Naive thymus-derived CD4-positive, alpha-beta T cell (primary cell): ENCODE measurements at regions not wholly inside any gene's neighbourhood (a gene's known extent, or its start where the extent isn't known, plus 50 kb on each side); places are given as distances from the start of the nearest gene placed in this dataset.

Experiments
- ATAC-seq: fragments of 150-1000 bp; cut with Tn5 transposase; 2 replicates; pipeline ENCODE4 v1.10.0; 2021; ENCODE audit warnings: mild to moderate bottlenecking, moderate library complexity
- CTCF ChIA-PET: fragments of 350-600 bp; sonication (Branson Sonifier 250); formaldehyde crosslinking; loops from one replicate; lab custom pipeline; 2021; ENCODE audit warnings: antibody characterized with exemption; lab: Charles Lee
- POLR2A ChIA-PET: fragments of 350-600 bp; sonication (Branson Sonifier 250); formaldehyde crosslinking; loops from one replicate; lab custom pipeline; 2021; ENCODE audit warnings: antibody characterized with exemption, inconsistent platforms; lab: Charles Lee
- DNase-seq, 9 donors: peaks; one replicate each; pipeline versions ENCODE4 v3.0.0 to v3.0.0-alpha.2; 2020 to 2022; ENCODE audit warnings: mixed read lengths in 1 of 9
- H3K27ac ChIP-seq: one replicate; pipeline ENCODE4 v1.7.0; 2013; ENCODE audit warnings: mild to moderate bottlenecking, low read depth, low read length, moderate library complexity
- H3K27me3 ChIP-seq, 2 donors: one replicate each; pipeline ENCODE4 v1.7.0; 2013; ENCODE audit warnings: low read length in 2 of 2, mild to moderate bottlenecking in 2 of 2, moderate library complexity in 2 of 2; ENCODE audit not compliant: control insufficient read depth in 2 of 2, insufficient read depth in 2 of 2
- H3K36me3 ChIP-seq, 3 experiments: 1 replicate in 2 of 3; 2 replicates in 1 of 3; pipeline ENCODE4 v1.7.0; 2013; ENCODE audit warnings: low read length in 3 of 3, mild to moderate bottlenecking in 3 of 3, moderate library complexity in 1 of 3; ENCODE audit not compliant: insufficient read depth in 3 of 3, control insufficient read depth in 2 of 3
- H3K4me1 ChIP-seq, 2 donors: one replicate each; pipeline ENCODE4 v1.7.0; 2013; ENCODE audit warnings: low read length in 2 of 2, mild to moderate bottlenecking in 2 of 2, moderate library complexity in 1 of 2; ENCODE audit not compliant: control insufficient read depth in 2 of 2, insufficient read depth in 2 of 2
- H3K4me3 ChIP-seq: 2 replicates; pipeline ENCODE4 v1.7.0; 2013; ENCODE audit warnings: mild to moderate bottlenecking, low read length
- H3K9me3 ChIP-seq, 3 experiments: 1 replicate in 2 of 3; 2 replicates in 1 of 3; pipeline ENCODE4 v1.7.0; 2013; ENCODE audit warnings: low read length in 3 of 3; ENCODE audit not compliant: control insufficient read depth in 2 of 3
- H3K27ac Mint-ChIP-seq, 9 donors: one replicate each; pipeline ENCODE4 v1.8.0; 2020 to 2022; ENCODE audit warnings: mixed read lengths in 9 of 9, mild to moderate bottlenecking in 8 of 9, moderate library complexity in 5 of 9, inconsistent platforms in 2 of 9
- H3K27me3 Mint-ChIP-seq, 5 donors: one replicate each; pipeline ENCODE4 v1.8.0; 2021 to 2022; ENCODE audit warnings: mixed read lengths in 5 of 5, mild to moderate bottlenecking in 1 of 5
- H3K36me3 Mint-ChIP-seq, 5 donors: one replicate each; pipeline ENCODE4 v1.8.0; 2020 to 2022; ENCODE audit warnings: mixed read lengths in 5 of 5, mild to moderate bottlenecking in 3 of 5, inconsistent platforms in 1 of 5
- H3K4me1 Mint-ChIP-seq, 7 donors: one replicate each; pipeline ENCODE4 v1.8.0; 2020 to 2022; ENCODE audit warnings: mixed read lengths in 7 of 7, mild to moderate bottlenecking in 3 of 7, inconsistent platforms in 1 of 7
- H3K4me3 Mint-ChIP-seq, 10 donors: one replicate each; pipeline ENCODE4 v1.8.0; 2020 to 2022; ENCODE audit warnings: mild to moderate bottlenecking in 10 of 10, mixed read lengths in 10 of 10, moderate library complexity in 6 of 10, inconsistent platforms in 2 of 10
- H3K9me3 Mint-ChIP-seq, 11 donors: one replicate each; pipeline ENCODE4 v1.8.0; 2020 to 2022; ENCODE audit warnings: mixed read lengths in 11 of 11, mild to moderate bottlenecking in 4 of 11, inconsistent platforms in 1 of 11, moderate library complexity in 1 of 11
- intact Hi-C, 2 donors: fragments of 100-400 bp; cut with micrococcal nuclease; formaldehyde crosslinking; loops; one replicate each; pipeline ENCODE4 v1.15.1; 2023

- Mint-ChIP-seq H3K27ac (peak overlapping the region in 1 of 9 donors; percentile 56), H3K4me1 (peaks cover 0 to 24% (median 3%) of the 10 kb centered on the region in 7 donors), H3K9me3 (peaks cover 0 to 5% (median 0%) of the 10 kb centered on the region in 11 donors), H3K4me3 (peak overlapping the region in 2 of 10 donors; percentile 21 to 36), H3K27me3 (no peaks in the 10 kb centered on the region), H3K36me3 (peaks cover 0 to 3% (median 0%) of the 10 kb centered on the region in 5 donors)
- Histone ChIP-seq H3K36me3 (no peaks in the 10 kb centered on the region), H3K4me3 (peak overlapping the region; percentile 72), H3K27me3 (no peaks in the 10 kb centered on the region), H3K4me1 (peaks cover 12 to 18% of the 10 kb centered on the region in 2 donors), H3K27ac (peak overlapping the region; percentile 74), H3K9me3 (no peaks in the 10 kb centered on the region)
- CTCF ChIA-PET, result interaction anchor here (0.6 to 2.4 kb wide), 8 partner anchors 10 to 354 kb away, joined by 3 to 22 read pairs (median 8); a partner anchor contains a TSS
- no peak for ATAC-seq
- POLR2A ChIA-PET, result interaction anchor here (0.6 to 43.4 kb wide), 40 partner anchors 5 to 1680 kb away, joined by 3 to 3606 read pairs (median 23); a partner anchor contains a TSS
- intact Hi-C loops, result loop anchor here in 1 of 2 donors (5.0 kb wide), 2 partner anchors 113 to 932 kb away; a partner anchor contains a TSS
- DNase-seq, result no peak
Measured at GRCh38 chr6:26214803-26215584, 127.8 kb downstream of the HFE start.

- peak overlapping the region; percentile 72 for H3K4me3 ChIP-seq
- POLR2A ChIA-PET, result interaction anchor here (0.6 to 43.4 kb wide), 75 partner anchors 6 to 1679 kb away, joined by 3 to 3606 read pairs (median 8); partner anchors contain the start of gene HFE
- H3K36me3 ChIP-seq, result no peaks in the 10 kb centered on the region
- peaks cover 0 to 3% (median 0%) of the 10 kb centered on the region in 11 donors for H3K9me3 Mint-ChIP-seq
- H3K27ac Mint-ChIP-seq, result no peak overlapping the region
- ATAC-seq, result no peak
- peaks cover 3 to 31% (median 6%) of the 10 kb centered on the region in 7 donors for H3K4me1 Mint-ChIP-seq
- peak in 7 of 9 donors; percentile 41 to 59 (median 47) for DNase-seq
- H3K4me3 Mint-ChIP-seq, result no peak overlapping the region
- peaks cover 12 to 18% of the 10 kb centered on the region in 2 donors for H3K4me1 ChIP-seq
- peak overlapping the region; percentile 74 for H3K27ac ChIP-seq
- no peaks in the 10 kb centered on the region for H3K27me3 Mint-ChIP-seq
- H3K36me3 Mint-ChIP-seq, result peaks cover 0 to 2% (median 0%) of the 10 kb centered on the region in 5 donors
- no peaks in the 10 kb centered on the region for H3K9me3 ChIP-seq
- intact Hi-C loops, result loop anchor here (1.0 to 5.0 kb wide), 18 partner anchors 9 to 932 kb away; a partner anchor contains a TSS
- H3K27me3 ChIP-seq, result no peaks in the 10 kb centered on the region
- CTCF ChIA-PET, result interaction anchor here (0.6 to 2.4 kb wide), 15 partner anchors 8 to 1360 kb away, joined by 3 to 22 read pairs (median 8); a partner anchor contains a TSS
Measured at GRCh38 chr6:26215585-26216358, 128.5 kb downstream of the HFE start.

GRCh38 chr6:26216359-26216885 lies 129.2 kb downstream of the HFE start:
- Mint-ChIP-seq H3K4me3 (no peak overlapping the region), H3K27ac (no peak overlapping the region), H3K36me3 (peaks cover 0 to 2% (median 0%) of the 10 kb centered on the region in 5 donors), H3K4me1 (peaks cover 3 to 31% (median 10%) of the 10 kb centered on the region in 7 donors), H3K27me3 (no peaks in the 10 kb centered on the region), H3K9me3 (peaks cover 0 to 4% (median 0%) of the 10 kb centered on the region in 11 donors)
- Histone ChIP-seq H3K27ac (peak overlapping the region; percentile 84), H3K27me3 (no peaks in the 10 kb centered on the region), H3K4me1 (peaks cover 12 to 18% of the 10 kb centered on the region in 2 donors), H3K4me3 (peak overlapping the region; percentile 72), H3K36me3 (no peaks in the 10 kb centered on the region), H3K9me3 (no peaks in the 10 kb centered on the region)
- POLR2A ChIA-PET, result interaction anchor here (0.7 to 43.4 kb wide), 74 partner anchors 7 to 1677 kb away, joined by 3 to 3606 read pairs (median 8); partner anchors contain the start of genes ABT1 and HFE
- ATAC-seq (peak; percentile 86), DNase-seq (peak; percentile 56 to 97 (median 93))
- CTCF ChIA-PET, result interaction anchor here (0.6 to 2.4 kb wide), 23 partner anchors 9 to 1361 kb away, joined by 3 to 22 read pairs (median 5); partner anchors contain the start of gene BTN2A2
- intact Hi-C loops, result loop anchor here (1.0 to 5.0 kb wide), 18 partner anchors 8 to 931 kb away; a partner anchor contains a TSS

- H3K4me1 Mint-ChIP-seq, result peaks cover 3 to 31% (median 10%) of the 10 kb centered on the region in 7 donors
- intact Hi-C loops, result loop anchor here (1.0 to 5.0 kb wide), 18 partner anchors 7 to 930 kb away; a partner anchor contains a TSS
- ChIA-PET CTCF (interaction anchor here (0.6 to 2.4 kb wide), 22 partner anchors 9 to 920 kb away, joined by 3 to 22 read pairs (median 5); partner anchors contain the start of gene BTN2A2), POLR2A (interaction anchor here (0.7 to 43.4 kb wide), 69 partner anchors 7 to 1676 kb away, joined by 3 to 3606 read pairs (median 9); partner anchors contain the start of genes ABT1 and HFE)
- Histone ChIP-seq H3K9me3 (no peaks in the 10 kb centered on the region), H3K4me1 (peaks cover 12 to 18% of the 10 kb centered on the region in 2 donors), H3K27ac (peak overlapping the region; percentile 84), H3K27me3 (no peaks in the 10 kb centered on the region), H3K4me3 (peak overlapping the region; percentile 67), H3K36me3 (no peaks in the 10 kb centered on the region)
- H3K4me3 Mint-ChIP-seq, result no peak overlapping the region
- DNase-seq (peak in 4 of 9 donors; percentile 54 to 84 (median 81)), ATAC-seq (peak; percentile 68)
- H3K9me3 Mint-ChIP-seq, result peaks cover 0 to 4% (median 0%) of the 10 kb centered on the region in 11 donors
- no peak overlapping the region for H3K27ac Mint-ChIP-seq
- no peaks in the 10 kb centered on the region for H3K27me3 Mint-ChIP-seq
- H3K36me3 Mint-ChIP-seq, result peaks cover 0 to under 1% (median 0%) of the 10 kb centered on the region in 5 donors
Measured at GRCh38 chr6:26216886-26217713, 129.9 kb downstream of the HFE start.

GRCh38 chr6:26217714-26218075 lies 130.5 kb downstream of the HFE start:
- POLR2A ChIA-PET, result interaction anchor here (1.7 to 43.4 kb wide), 17 partner anchors 8 to 1649 kb away, joined by 10 to 3606 read pairs (median 55); a partner anchor contains a TSS
- CTCF ChIA-PET, result interaction anchor here (1.0 to 2.4 kb wide), 8 partner anchors 8 to 191 kb away, joined by 3 to 22 read pairs (median 4); a partner anchor contains a TSS
- peak overlapping the region; percentile 84 for H3K27ac ChIP-seq
- Mint-ChIP-seq H3K4me1 (peaks cover 3 to 31% (median 12%) of the 10 kb centered on the region in 7 donors), H3K36me3 (no peaks in the 10 kb centered on the region), H3K27me3 (no peaks in the 10 kb centered on the region), H3K4me3 (no peak overlapping the region), H3K27ac (no peak overlapping the region), H3K9me3 (peaks cover 0 to 4% (median 0%) of the 10 kb centered on the region in 11 donors)
- peak overlapping the region; percentile 67 for H3K4me3 ChIP-seq
- no peaks in the 10 kb centered on the region for H3K9me3 ChIP-seq
- ATAC-seq (no peak), DNase-seq (no peak)
- no peaks in the 10 kb centered on the region for H3K27me3 ChIP-seq
- intact Hi-C loops, result loop anchor here in 1 of 2 donors (2.0 to 5.0 kb wide), 3 partner anchors 67 to 930 kb away; a partner anchor contains a TSS
- no peaks in the 10 kb centered on the region for H3K36me3 ChIP-seq
- peaks cover 16 to 22% of the 10 kb centered on the region in 2 donors for H3K4me1 ChIP-seq
